NOMO-1 treated with DMSO at 0.1 percent for 48 hours (cell line): ENCODE measurements at regions not wholly inside any gene's neighbourhood (a gene's known extent, or its start where the extent isn't known, plus 50 kb on each side); places are given as distances from the start of the nearest gene placed in this dataset.

Experiments
- DNase-seq: peaks from one replicate; lab custom pipeline; 2025; ENCODE audit not compliant: unreplicated experiment; lab: John Stamatoyannopoulos, UW

- DNase-seq = no peak
Measured at GRCh38 chr3:62975566-62975965, 100.3 kb upstream of the CADPS start.

GRCh38 chr3:62981962-62982361, 106.7 kb upstream of the CADPS start:
- no peak for DNase-seq

GRCh38 chr3:62982795-62983455, 107.7 kb upstream of the CADPS start:
- no peak for DNase-seq

- DNase-seq = no peak
Measured at GRCh38 chr3:62986061-62986460, 110.8 kb upstream of the CADPS start.

GRCh38 chr3:62987721-62988120, 112.5 kb upstream of the CADPS start:
- no peak for DNase-seq

- no peak for DNase-seq
Measured at GRCh38 chr3:62990704-62991413, 115.6 kb upstream of the CADPS start.

- DNase-seq = no peak
Measured at GRCh38 chr3:62992520-62992919, 117.3 kb upstream of the CADPS start.

GRCh38 chr3:62995119-62995518, 119.9 kb upstream of the CADPS start:
- DNase-seq = no peak

- no peak for DNase-seq
Measured at GRCh38 chr3:62995530-62995929, 120.3 kb upstream of the CADPS start.

GRCh38 chr3:62997369-62997768, 122.2 kb upstream of the CADPS start:
- no peak for DNase-seq

- no peak for DNase-seq
Measured at GRCh38 chr3:62999158-62999557, 123.9 kb upstream of the CADPS start.

- DNase-seq = no peak
Measured at GRCh38 chr3:62999791-63000190, 124.6 kb upstream of the CADPS start.

GRCh38 chr3:63004448-63004847, 129.2 kb upstream of the CADPS start:
- DNase-seq = no peak

GRCh38 chr3:63015614-63016309, 140.5 kb upstream of the CADPS start:
- DNase-seq = no peak

- DNase-seq = no peak
Measured at GRCh38 chr3:63022114-63022513, 146.9 kb upstream of the CADPS start.

- DNase-seq = no peak
Measured at GRCh38 chr3:63026722-63027121, 151.5 kb upstream of the CADPS start.

GRCh38 chr3:63029326-63029725, 154.1 kb upstream of the CADPS start:
- no peak for DNase-seq

- no peak for DNase-seq
Measured at GRCh38 chr3:63029921-63030320, 154.7 kb upstream of the CADPS start.

GRCh38 chr3:63030666-63031065, 155.4 kb upstream of the CADPS start:
- no peak for DNase-seq

- no peak for DNase-seq
Measured at GRCh38 chr3:63032881-63033280, 157.7 kb upstream of the CADPS start.

GRCh38 chr3:63034101-63034500, 158.9 kb upstream of the CADPS start:
- no peak for DNase-seq

- no peak for DNase-seq
Measured at GRCh38 chr3:63037116-63037515, 161.9 kb upstream of the CADPS start.
